Esophagus muscularis mucosa (tissue), 4 donors: ENCODE measurements at regions not wholly inside any gene's neighbourhood (a gene's known extent, or its start where the extent isn't known, plus 50 kb on each side); places are given as distances from the start of the nearest gene placed in this dataset.

Experiments
- DNase-seq: peaks from one replicate; pipeline ENCODE4 v3.0.0-alpha.2; 2017; ENCODE audit errors: extremely low spot score
- H3K27ac ChIP-seq, 4 donors: fragments of 200-600 bp; sonication (generic); replicated peaks in 1 of 4; 1 replicate in 3 of 4; 2 replicates in 1 of 4; pipeline ENCODE4 v1.5.1; 2016 to 2019; ENCODE audit warnings: mild to moderate bottlenecking in 1 of 4
- H3K27me3 ChIP-seq, 4 donors: fragments of 200-600 bp; sonication (generic); one replicate each; pipeline versions ENCODE4 v1.5.1 to v1.6.0; 2016 to 2019
- H3K36me3 ChIP-seq, 4 donors: fragments of 200-600 bp; sonication (generic); one replicate each; pipeline ENCODE4 v1.5.1; 2016 to 2019
- H3K4me1 ChIP-seq, 4 donors: fragments of 200-600 bp; sonication (generic); one replicate each; pipeline ENCODE4 v1.5.1; 2016 to 2019
- H3K4me3 ChIP-seq, 4 donors: fragments of 200-600 bp; sonication (generic); 1 replicate in 2 of 4; 2 replicates in 2 of 4; pipeline ENCODE4 v1.5.1; 2016 to 2019; ENCODE audit warnings: mild to moderate bottlenecking in 4 of 4, moderate library complexity in 1 of 4
- H3K9me3 ChIP-seq, 4 donors: fragments of 200-600 bp; sonication (generic); 1 replicate in 3 of 4; 2 replicates in 1 of 4; pipeline ENCODE4 v1.5.1; 2016 to 2019
- CTCF ChIP-seq, 3 experiments: fragments of 200-600 bp in 2 of 3; fragments of 450-650 bp in 1 of 3; sonication (generic) in 2 of 3; IDR thresholded peaks; one replicate each; pipeline ENCODE4 v1.5.1; 2017 to 2019; ENCODE audit warnings: antibody characterized with exemption in 3 of 3, mild to moderate bottlenecking in 2 of 3, moderate library complexity in 1 of 3
- EP300 ChIP-seq: sonication (generic); formaldehyde crosslinking; IDR thresholded peaks from one replicate; pipeline ENCODE4 v1.6.1; 2017; ENCODE audit warnings: antibody characterized with exemption
- POLR2A ChIP-seq: fragments of 450-650 bp; IDR thresholded peaks from one replicate; pipeline ENCODE4 v1.6.1; 2017; ENCODE audit warnings: antibody characterized with exemption, moderate library complexity, mild to moderate bottlenecking, low read depth
- POLR2AphosphoS5 ChIP-seq, 2 donors: sonication (generic); formaldehyde crosslinking; IDR thresholded peaks; one replicate each; pipeline ENCODE4 v1.6.1; 2017; ENCODE audit warnings: antibody characterized with exemption in 2 of 2
- WGBS: methylation state at CpG from one replicate; pipeline ENCODE4 v1.1.5; 2018; 5-methylcytosine and 5-hydroxymethylcytosine counted together
- intact Hi-C: fragments of 100-400 bp; cut with DNase I; formaldehyde crosslinking; loops from one replicate; pipeline ENCODE4 v1.15.1; 2023

DNA sequence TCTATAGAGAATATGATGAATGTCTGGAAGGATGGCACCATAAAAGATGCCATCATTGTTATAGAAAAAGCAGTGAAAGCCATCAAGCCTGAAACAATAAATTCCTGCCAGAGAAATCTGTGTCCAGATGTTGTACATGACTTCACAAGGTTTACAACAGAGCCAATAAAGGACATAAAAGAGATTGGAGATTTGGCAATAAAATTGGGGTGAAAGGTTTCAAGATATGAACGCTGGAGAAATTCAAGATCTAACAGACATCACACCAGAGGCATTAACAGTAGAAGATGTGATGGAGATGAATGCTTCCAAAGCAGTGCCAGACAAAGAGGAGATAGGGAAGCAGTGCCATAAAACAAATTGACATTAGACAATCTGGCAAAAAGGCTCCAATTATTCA, 518.8 kb upstream of the ACVR2A start:
- peaks cover 0 to 7% (median 3%) of the 10 kb centered on the region in 4 donors for H3K4me1 ChIP-seq
- H3K9me3 ChIP-seq = peaks cover 0 to 7% (median 0%) of the 10 kb centered on the region in 4 donors
- no peaks in the 10 kb centered on the region for H3K36me3 ChIP-seq
- intact Hi-C loops = no loop called here
- WGBS = 71% methylated on average over 1 of the region's 1 CpG
- no peaks in the 10 kb centered on the region for H3K27me3 ChIP-seq
- DNase-seq = no peak
- H3K4me3 ChIP-seq = no peak overlapping the region
- TF ChIP-seq POLR2AphosphoS5 (IDR thresholded peaks at IDR 0.05) (no peak), POLR2A (no peak), EP300 (no peak), CTCF (IDR thresholded peaks at IDR 0.05) (no peak)
- H3K27ac ChIP-seq = no peak overlapping the region

GRCh38 chr2:147320146-147320545, 524.7 kb upstream of the ACVR2A start:
- H3K36me3 ChIP-seq = no peaks in the 10 kb centered on the region
- H3K4me3 ChIP-seq = no peak overlapping the region
- no peaks in the 10 kb centered on the region for H3K27me3 ChIP-seq
- intact Hi-C loops = no loop called here
- H3K27ac ChIP-seq = no peak overlapping the region
- no peaks in the 10 kb centered on the region for H3K4me1 ChIP-seq
- no peak for DNase-seq
- peaks cover 0 to 34% (median 18%) of the 10 kb centered on the region in 4 donors for H3K9me3 ChIP-seq
- TF ChIP-seq POLR2A (no peak), POLR2AphosphoS5 (IDR thresholded peaks at IDR 0.05) (no peak), CTCF (IDR thresholded peaks at IDR 0.05) (no peak), EP300 (no peak)

- no peak overlapping the region for H3K4me3 ChIP-seq
- H3K27ac ChIP-seq = no peak overlapping the region
- TF ChIP-seq EP300 (no peak), POLR2AphosphoS5 (IDR thresholded peaks at IDR 0.05) (no peak), CTCF (IDR thresholded peaks at IDR 0.05) (no peak), POLR2A (no peak)
- intact Hi-C loops = no loop called here
- no peaks in the 10 kb centered on the region for H3K36me3 ChIP-seq
- no peaks in the 10 kb centered on the region for H3K9me3 ChIP-seq
- 74% methylated on average over 2 of the region's 3 CpGs for WGBS
- DNase-seq = no peak
- no peaks in the 10 kb centered on the region for H3K4me1 ChIP-seq
- no peaks in the 10 kb centered on the region for H3K27me3 ChIP-seq
Measured at GRCh38 chr2:147311058-147311430, 533.8 kb upstream of the ACVR2A start.

GRCh38 chr2:147310335-147311057, 534.3 kb upstream of the ACVR2A start:
- intact Hi-C loops = no loop called here

More at GRCh38 chr2:147310335-147311057, 534.3 kb upstream of the ACVR2A start:
- no peaks in the 10 kb centered on the region for H3K36me3 ChIP-seq
- H3K9me3 ChIP-seq = no peaks in the 10 kb centered on the region
- 95% methylated on average over 2 of the region's 2 CpGs for WGBS
- DNase-seq = no peak
- H3K27ac ChIP-seq = no peak overlapping the region
- H3K4me1 ChIP-seq = no peaks in the 10 kb centered on the region
- no peaks in the 10 kb centered on the region for H3K27me3 ChIP-seq
- TF ChIP-seq POLR2AphosphoS5 (IDR thresholded peaks at IDR 0.05) (no peak), CTCF (IDR thresholded peaks at IDR 0.05) (no peak), POLR2A (no peak), EP300 (no peak)
- H3K4me3 ChIP-seq = no peak overlapping the region
